Panc1 (cell line): ENCODE measurements at regions not wholly inside any gene's neighbourhood (a gene's known extent, or its start where the extent isn't known, plus 50 kb on each side); places are given as distances from the start of the nearest gene placed in this dataset.
A peak's percentile ranks its signal among the peaks of the same experiment; 100 is the strongest.

Experiments used
- ATAC-seq: fragments of 200-7000 bp; cut with Tn5 transposase; 2 replicates; pipeline ENCODE4 v1.9.1; 2020; ENCODE audit warnings: mild to moderate bottlenecking, moderate library complexity
- BruUV-seq: library from RNA; stranded (reverse); fragments of 400-500 nt; replicated peaks from 2 replicates; lab custom pipeline; 2021; lab: Mats Ljungman, UMichigan
- CTCF ChIA-PET: fragments of 300-600 bp; sonication (Branson Sonifier 250); formaldehyde crosslinking; loops from one replicate; lab custom pipeline; 2022; ENCODE audit warnings: antibody characterized with exemption; lab: Charles Lee
- POLR2A ChIA-PET: fragments of 300-600 bp; sonication (Branson Sonifier 250); formaldehyde crosslinking; loops from one replicate; lab custom pipeline; 2022; ENCODE audit warnings: antibody characterized with exemption; lab: Charles Lee
- DNase-seq: peaks from one replicate; pipeline ENCODE4 v3.0.0-alpha.2; 2010; ENCODE audit warnings: low read depth, low spot score
- H3K27ac ChIP-seq: 2 replicates; pipeline ENCODE4 v1.5.1; 2011; ENCODE audit warnings: mild to moderate bottlenecking, low read length, inconsistent platforms
- H3K27me3 ChIP-seq: fragments of 200-500 bp; sonication (Bioruptor generic); 2 replicates; pipeline ENCODE4 v1.6.0; 2014; ENCODE audit warnings: low read length, inconsistent platforms; ENCODE audit not compliant: control insufficient read depth, insufficient read depth
- H3K36me3 ChIP-seq: fragments of 200-500 bp; sonication (Bioruptor generic); 2 replicates; pipeline ENCODE4 v1.5.1; 2014; ENCODE audit warnings: inconsistent platforms, mild to moderate bottlenecking, low read length, moderate library complexity; ENCODE audit not compliant: control insufficient read depth, insufficient read depth
- H3K4me1 ChIP-seq: 2 replicates; pipeline ENCODE4 v1.5.1; 2011; ENCODE audit warnings: inconsistent platforms, mild to moderate bottlenecking, low read length, moderate library complexity; ENCODE audit not compliant: control insufficient read depth, insufficient read depth
- H3K4me3 ChIP-seq, 2 experiments: 2 replicates each; pipeline ENCODE4 v1.5.1; 2011 to 2012; ENCODE audit warnings: low read depth in 2 of 2, low read length in 2 of 2, mild to moderate bottlenecking in 2 of 2, inconsistent platforms in 1 of 2, moderate library complexity in 1 of 2
- H3K9me3 ChIP-seq: fragments of 200-500 bp; sonication (Bioruptor generic); 2 replicates; pipeline ENCODE4 v1.5.1; 2014; ENCODE audit warnings: low read depth, mild to moderate bottlenecking, inconsistent platforms, low read length, moderate library complexity; ENCODE audit not compliant: control insufficient read depth, insufficient read depth
- CTCF ChIP-seq: fragments of 450-650 bp; IDR thresholded peaks from 2 replicates; pipeline ENCODE4 v1.5.1; 2017; ENCODE audit warnings: mild to moderate bottlenecking
- POLR2AphosphoS5 ChIP-seq: IDR thresholded peaks from 2 replicates; pipeline ENCODE4 v1.6.1; 2012; ENCODE audit warnings: mild to moderate bottlenecking, low read depth, low read length, moderate library complexity
- SIN3A ChIP-seq: IDR thresholded peaks from 2 replicates; pipeline ENCODE4 v1.6.1; 2012; ENCODE audit warnings: low read depth, mild to moderate bottlenecking, low read length, moderate library complexity, borderline replicate concordance; ENCODE audit not compliant: insufficient read depth
- TCF7L2 ChIP-seq: IDR thresholded peaks from 2 replicates; pipeline ENCODE4 v1.6.1; 2011; ENCODE audit warnings: mild to moderate bottlenecking, low read depth, low read length, inconsistent platforms
- in situ Hi-C: cut with HindIII; loops from 2 replicates; pipeline ENCODE4 v1.10.0; 2016; ENCODE audit warnings: low sequenced_read_pairs, low pct_unique_long_range_greater_than_20kb
- intact Hi-C: fragments of 100-400 bp; cut with micrococcal nuclease; formaldehyde crosslinking; loops from one replicate; pipeline ENCODE4 v1.10.0; 2022; ENCODE audit not compliant: unreplicated experiment
- TF ChIP-seq, protein P1 (sequence below), 2 experiments: IDR thresholded peaks; 2 replicates each; pipeline ENCODE4 v1.6.1; 2011 to 2012; ENCODE audit warnings: low read depth in 2 of 2, control low read depth in 1 of 2, low read length in 1 of 2, mild to moderate bottlenecking in 1 of 2, moderate library complexity in 1 of 2; ENCODE audit not compliant: insufficient read depth in 1 of 2

DNA sequence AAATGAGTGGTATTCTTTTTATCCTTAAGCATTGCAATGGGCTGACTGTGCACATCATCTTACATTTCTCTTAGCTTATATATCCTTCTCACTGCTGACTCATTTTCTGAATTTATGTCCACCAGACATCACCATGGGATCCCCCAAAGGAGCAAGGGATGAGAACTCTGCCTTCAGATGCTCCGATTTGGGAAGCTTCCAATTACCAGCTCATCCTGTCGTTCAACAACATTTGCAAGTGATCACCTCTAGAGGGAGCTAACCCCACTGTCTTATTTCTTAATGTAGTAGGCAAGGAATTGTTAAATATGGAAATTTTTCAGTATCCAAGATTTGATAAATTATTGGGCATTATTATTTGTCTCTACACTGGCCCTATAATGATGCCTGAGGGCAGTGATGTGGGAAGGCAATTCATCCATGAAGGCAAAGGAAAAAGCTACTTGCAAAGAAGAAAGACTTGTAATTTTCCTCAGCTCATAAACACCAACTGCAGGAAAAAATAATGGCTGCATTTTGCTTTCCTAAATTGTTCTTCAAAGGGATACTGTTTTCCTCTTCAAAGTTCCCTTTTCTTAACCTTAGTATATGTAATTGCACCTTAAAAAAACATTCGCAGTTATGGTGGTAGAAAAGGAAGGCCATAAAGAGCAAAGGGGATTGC is 102.4 kb upstream of the FSHB start:
- Histone ChIP-seq H3K27ac (no peak overlapping the region), H3K36me3 (no peaks in the 10 kb centered on the region), H3K4me3 (no peak overlapping the region), H3K9me3 (no peaks in the 10 kb centered on the region), H3K4me1 (no peaks in the 10 kb centered on the region), H3K27me3 (no peaks in the 10 kb centered on the region)
- no peak for DNase-seq
- ChIA-PET CTCF (interaction anchor here (0.5 kb wide), 1 partner anchor 34 kb away, joined by 4 read pairs; no protein-coding TSS in a partner anchor), POLR2A (no interaction called here)
- ATAC-seq, result no peak
- BruUV-seq, result no TSS peak
- intact Hi-C loops (no loop called here), in situ Hi-C loops (no loop called here)
- peak; percentile 67 for TF ChIP-seq CTCF
- no peak for TF ChIP-seq SIN3A
- TF ChIP-seq, protein P1, sequence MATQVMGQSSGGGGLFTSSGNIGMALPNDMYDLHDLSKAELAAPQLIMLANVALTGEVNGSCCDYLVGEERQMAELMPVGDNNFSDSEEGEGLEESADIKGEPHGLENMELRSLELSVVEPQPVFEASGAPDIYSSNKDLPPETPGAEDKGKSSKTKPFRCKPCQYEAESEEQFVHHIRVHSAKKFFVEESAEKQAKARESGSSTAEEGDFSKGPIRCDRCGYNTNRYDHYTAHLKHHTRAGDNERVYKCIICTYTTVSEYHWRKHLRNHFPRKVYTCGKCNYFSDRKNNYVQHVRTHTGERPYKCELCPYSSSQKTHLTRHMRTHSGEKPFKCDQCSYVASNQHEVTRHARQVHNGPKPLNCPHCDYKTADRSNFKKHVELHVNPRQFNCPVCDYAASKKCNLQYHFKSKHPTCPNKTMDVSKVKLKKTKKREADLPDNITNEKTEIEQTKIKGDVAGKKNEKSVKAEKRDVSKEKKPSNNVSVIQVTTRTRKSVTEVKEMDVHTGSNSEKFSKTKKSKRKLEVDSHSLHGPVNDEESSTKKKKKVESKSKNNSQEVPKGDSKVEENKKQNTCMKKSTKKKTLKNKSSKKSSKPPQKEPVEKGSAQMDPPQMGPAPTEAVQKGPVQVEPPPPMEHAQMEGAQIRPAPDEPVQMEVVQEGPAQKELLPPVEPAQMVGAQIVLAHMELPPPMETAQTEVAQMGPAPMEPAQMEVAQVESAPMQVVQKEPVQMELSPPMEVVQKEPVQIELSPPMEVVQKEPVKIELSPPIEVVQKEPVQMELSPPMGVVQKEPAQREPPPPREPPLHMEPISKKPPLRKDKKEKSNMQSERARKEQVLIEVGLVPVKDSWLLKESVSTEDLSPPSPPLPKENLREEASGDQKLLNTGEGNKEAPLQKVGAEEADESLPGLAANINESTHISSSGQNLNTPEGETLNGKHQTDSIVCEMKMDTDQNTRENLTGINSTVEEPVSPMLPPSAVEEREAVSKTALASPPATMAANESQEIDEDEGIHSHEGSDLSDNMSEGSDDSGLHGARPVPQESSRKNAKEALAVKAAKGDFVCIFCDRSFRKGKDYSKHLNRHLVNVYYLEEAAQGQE (IDR thresholded peaks at IDR 0.05; ENCODE audit: insufficient read depth in 1 of 2, low read depth in 2 of 2, low read length in 1 of 2), result no peak
- no peak for TF ChIP-seq POLR2AphosphoS5
- TF ChIP-seq TCF7L2, result no peak

DNA sequence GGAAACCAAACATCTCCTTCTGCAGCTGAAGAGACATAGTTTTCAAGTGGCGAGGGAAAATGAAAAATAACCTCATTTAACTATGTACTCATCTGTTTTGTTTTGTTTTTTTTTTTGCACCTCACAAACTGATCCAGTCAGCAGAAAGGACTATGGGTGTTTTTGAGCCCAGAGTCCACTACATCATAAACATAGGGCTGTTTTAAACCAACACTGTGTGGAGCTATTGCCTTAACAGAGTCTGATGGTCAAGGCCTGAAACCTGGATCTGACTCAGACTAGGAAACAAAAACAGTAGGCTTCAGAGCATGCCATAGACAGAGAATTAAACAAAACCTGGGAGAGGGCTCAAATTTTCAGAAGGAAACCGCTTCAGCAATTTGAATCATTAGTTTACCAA is 99.3 kb upstream of the FSHB start:
- Histone ChIP-seq H3K4me1 (no peaks in the 10 kb centered on the region), H3K36me3 (no peaks in the 10 kb centered on the region), H3K27ac (no peak overlapping the region), H3K27me3 (no peaks in the 10 kb centered on the region), H3K4me3 (no peak overlapping the region), H3K9me3 (no peaks in the 10 kb centered on the region)
- intact Hi-C loops, result no loop called here
- in situ Hi-C loops, result no loop called here
- ATAC-seq (no peak), DNase-seq (no peak)
- CTCF ChIA-PET, result no interaction called here
- no peak for TF ChIP-seq SIN3A
- TF ChIP-seq, protein P1 (IDR thresholded peaks at IDR 0.05; ENCODE audit: insufficient read depth in 1 of 2, low read depth in 2 of 2, low read length in 1 of 2), result no peak
- TF ChIP-seq POLR2AphosphoS5, result no peak
- TF ChIP-seq CTCF, result no peak
- POLR2A ChIA-PET, result no interaction called here
- BruUV-seq, result no TSS peak
